ENCODE measurements at regions not wholly inside any gene's neighbourhood (a gene's known extent, or its start where the extent isn't known, plus 50 kb on each side); places are given as distances from the start of the nearest gene placed in this dataset.

DNA sequence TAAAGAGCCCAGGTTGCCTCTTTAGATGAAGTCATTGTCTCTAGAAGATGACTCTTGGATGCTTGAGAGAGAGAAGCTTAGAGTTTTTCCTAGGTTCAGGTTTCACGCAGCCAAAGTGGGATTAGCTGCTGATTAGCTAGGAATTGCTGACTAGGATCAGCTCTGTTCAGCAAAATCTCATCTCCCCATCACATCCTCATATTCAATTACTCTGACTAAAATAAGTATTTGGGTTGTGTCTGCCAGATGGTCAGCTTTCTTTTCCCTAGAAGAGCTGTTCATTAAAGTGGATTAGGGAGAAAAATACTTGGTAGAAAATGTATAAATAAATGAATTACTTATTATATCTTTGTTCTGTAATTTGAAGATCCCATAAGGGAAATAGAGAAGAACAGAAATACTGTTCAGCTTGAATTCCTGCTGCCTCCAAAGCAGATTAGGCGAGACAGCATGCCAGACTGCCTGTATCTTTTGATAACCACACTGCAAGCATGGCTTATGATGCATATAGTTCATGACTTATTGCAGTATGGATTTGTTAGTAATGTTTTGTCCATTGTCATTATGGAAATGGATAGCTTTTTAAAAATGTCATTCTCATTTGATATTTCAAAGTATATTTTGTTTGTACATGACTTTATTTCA, 184.8 kb upstream of the CD180 start:
- TF ChIP-seq, protein P1, sequence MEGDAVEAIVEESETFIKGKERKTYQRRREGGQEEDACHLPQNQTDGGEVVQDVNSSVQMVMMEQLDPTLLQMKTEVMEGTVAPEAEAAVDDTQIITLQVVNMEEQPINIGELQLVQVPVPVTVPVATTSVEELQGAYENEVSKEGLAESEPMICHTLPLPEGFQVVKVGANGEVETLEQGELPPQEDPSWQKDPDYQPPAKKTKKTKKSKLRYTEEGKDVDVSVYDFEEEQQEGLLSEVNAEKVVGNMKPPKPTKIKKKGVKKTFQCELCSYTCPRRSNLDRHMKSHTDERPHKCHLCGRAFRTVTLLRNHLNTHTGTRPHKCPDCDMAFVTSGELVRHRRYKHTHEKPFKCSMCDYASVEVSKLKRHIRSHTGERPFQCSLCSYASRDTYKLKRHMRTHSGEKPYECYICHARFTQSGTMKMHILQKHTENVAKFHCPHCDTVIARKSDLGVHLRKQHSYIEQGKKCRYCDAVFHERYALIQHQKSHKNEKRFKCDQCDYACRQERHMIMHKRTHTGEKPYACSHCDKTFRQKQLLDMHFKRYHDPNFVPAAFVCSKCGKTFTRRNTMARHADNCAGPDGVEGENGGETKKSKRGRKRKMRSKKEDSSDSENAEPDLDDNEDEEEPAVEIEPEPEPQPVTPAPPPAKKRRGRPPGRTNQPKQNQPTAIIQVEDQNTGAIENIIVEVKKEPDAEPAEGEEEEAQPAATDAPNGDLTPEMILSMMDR (IDR thresholded peaks at IDR 0.05), result no peak
- no peak for TF ChIP-seq POLR2A (IDR thresholded peaks at IDR 0.05)

Measured in uterus (tissue), 2 donors.